ENCODE measurements at regions not wholly inside any gene's neighbourhood (a gene's known extent, or its start where the extent isn't known, plus 50 kb on each side); places are given as distances from the start of the nearest gene placed in this dataset.

- no peak for TF ChIP-seq CTCF (IDR thresholded peaks at IDR 0.05 in 8 of 11, conservative IDR thresholded peaks at IDR 0.05 in 3 of 11)
- no peak for TF ChIP-seq POLR2AphosphoS5 (IDR thresholded peaks at IDR 0.05)
- TF ChIP-seq POLR2A (IDR thresholded peaks at IDR 0.05), result no peak
Measured at GRCh38 chrX:20355187-20355586, 88.5 kb upstream of the RPS6KA3 start.

Measured in spleen (tissue), 7 donors.